ENCODE measurements at regions not wholly inside any gene's neighbourhood (a gene's known extent, or its start where the extent isn't known, plus 50 kb on each side); places are given as distances from the start of the nearest gene placed in this dataset.

DNA sequence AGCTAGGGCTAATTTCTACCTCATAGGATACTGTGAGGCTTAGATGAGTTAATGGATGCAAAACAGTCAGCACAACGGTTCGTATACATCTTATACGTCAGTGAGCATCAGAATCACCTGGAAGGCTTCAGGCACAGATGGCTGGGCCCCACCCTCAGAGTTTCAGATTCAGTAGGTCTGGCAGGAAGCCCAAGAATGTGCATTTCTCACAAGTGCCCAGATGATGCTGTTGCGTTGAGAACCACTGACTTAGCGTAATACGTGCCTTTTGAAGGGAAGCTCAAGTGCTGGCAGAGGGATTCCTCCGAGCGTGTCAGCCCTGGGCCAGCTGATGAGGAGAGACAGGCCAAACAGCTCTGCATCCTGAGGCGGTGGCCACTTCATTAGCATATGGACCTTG lies 117.1 kb upstream of the WWC1 start (continued):
- TF ChIP-seq, protein P1, sequence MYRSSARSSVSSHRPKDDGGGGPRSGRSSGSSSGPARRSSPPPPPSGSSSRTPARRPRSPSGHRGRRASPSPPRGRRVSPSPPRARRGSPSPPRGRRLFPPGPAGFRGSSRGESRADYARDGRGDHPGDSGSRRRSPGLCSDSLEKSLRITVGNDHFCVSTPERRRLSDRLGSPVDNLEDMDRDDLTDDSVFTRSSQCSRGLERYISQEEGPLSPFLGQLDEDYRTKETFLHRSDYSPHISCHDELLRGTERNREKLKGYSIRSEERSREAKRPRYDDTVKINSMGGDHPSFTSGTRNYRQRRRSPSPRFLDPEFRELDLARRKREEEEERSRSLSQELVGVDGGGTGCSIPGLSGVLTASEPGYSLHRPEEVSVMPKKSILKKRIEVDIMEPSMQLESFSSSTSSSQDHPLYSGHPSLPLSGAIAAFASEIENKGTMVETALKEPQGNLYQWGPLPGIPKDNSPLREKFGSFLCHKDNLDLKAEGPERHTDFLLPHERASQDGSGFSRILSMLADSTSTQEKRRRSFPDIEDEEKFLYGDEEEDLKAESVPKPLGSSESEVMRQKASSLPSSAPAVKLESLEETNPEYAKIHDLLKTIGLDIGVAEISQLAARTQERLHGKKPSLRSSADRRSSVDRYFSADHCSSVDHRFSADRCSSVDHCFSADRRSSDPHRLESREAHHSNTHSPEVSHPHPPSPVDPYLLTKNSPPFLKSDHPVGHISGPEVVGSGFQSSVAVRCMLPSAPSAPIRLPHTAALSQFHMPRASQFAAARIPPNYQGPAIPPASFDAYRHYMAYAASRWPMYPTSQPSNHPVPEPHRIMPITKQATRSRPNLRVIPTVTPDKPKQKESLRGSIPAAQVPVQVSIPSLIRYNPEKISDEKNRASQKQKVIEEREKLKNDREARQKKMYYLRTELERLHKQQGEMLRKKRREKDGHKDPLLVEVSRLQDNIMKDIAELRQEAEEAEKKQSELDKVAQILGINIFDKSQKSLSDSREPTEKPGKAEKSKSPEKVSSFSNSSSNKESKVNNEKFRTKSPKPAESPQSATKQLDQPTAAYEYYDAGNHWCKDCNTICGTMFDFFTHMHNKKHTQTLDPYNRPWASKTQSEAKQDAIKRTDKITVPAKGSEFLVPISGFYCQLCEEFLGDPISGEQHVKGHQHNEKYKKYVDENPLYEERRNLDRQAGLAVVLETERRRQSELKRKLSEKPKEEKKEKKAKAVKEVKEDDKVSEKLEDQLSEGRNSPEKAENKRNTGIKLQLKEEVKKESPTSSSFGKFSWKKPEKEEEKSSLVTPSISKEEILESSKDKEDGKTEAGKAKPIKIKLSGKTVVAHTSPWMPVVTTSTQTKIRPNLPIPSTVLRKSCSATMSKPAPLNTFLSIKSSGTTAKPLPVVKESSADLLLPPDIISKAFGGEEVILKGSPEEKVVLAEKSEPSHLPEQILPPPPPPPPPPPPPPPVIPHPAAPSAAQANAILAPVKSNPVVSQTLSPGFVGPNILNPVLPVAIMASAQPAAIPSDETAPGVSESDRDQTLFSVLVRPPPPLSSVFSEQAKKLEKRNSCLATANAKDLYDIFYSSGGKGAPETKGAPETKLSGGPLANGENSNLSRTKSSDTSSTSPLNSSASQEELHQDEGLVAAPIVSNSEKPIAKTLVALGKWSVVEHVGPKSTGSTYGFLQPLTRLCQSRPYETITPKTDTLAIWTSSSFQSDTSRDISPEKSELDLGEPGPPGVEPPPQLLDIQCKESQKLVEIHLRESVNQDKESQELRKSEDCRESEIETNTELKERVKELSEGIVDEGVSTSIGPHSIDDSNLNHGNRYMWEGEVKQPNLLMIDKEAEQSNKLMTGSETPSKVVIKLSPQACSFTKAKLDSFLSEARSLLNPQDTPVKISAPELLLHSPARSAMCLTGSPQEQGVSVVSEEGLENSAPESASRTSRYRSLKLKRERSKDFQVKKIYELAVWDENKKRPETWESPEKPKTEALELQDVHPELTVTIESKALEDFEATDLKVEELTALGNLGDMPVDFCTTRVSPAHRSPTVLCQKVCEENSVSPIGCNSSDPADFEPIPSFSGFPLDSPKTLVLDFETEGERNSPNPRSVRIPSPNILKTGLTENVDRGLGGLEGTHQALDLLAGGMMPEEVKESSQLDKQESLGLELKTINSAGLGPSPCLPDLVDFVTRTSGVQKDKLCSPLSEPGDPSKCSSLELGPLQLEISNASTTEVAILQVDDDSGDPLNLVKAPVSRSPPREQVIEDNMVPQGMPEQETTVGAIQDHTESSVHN (CRISPR knock-in tag; IDR thresholded peaks at IDR 0.05): no peak
- TF ChIP-seq, protein P2, sequence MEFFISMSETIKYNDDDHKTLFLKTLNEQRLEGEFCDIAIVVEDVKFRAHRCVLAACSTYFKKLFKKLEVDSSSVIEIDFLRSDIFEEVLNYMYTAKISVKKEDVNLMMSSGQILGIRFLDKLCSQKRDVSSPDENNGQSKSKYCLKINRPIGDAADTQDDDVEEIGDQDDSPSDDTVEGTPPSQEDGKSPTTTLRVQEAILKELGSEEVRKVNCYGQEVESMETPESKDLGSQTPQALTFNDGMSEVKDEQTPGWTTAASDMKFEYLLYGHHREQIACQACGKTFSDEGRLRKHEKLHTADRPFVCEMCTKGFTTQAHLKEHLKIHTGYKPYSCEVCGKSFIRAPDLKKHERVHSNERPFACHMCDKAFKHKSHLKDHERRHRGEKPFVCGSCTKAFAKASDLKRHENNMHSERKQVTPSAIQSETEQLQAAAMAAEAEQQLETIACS (CRISPR knock-in tag; IDR thresholded peaks at IDR 0.05): no peak

DNA sequence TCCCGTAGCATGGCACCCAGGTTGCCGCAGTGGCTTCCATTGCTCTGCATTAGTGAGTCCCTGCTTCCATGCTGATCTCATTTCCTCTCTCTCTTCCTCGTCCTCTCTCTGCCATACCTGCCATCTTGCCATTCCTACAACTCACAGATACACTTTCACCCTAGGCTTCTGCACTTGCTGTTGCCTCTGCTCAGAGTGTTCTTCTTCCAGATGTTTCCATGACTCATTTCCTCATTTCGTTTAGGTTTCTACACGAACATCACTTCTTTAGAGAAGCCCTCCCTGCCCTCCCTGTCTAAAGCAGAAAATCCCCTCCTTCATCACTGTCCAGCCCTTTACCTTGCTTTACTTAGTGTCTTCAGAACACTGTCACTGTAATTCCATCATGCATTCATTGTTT lies 115.2 kb upstream of the WWC1 start:
- Histone ChIP-seq H3K4me1 (ENCODE audit: insufficient read depth, low read length) (no peaks in the 10 kb centered on the region), H3K4me3 (replicated peaks in 1 of 3; ENCODE audit: insufficient read depth in 1 of 3, low read depth in 2 of 3, low read length in 3 of 3) (no peak overlapping the region), H3K9ac (ENCODE audit: insufficient read depth, low read depth, low read length) (no peak overlapping the region), H3K4me2 (ENCODE audit: low read depth, low read length) (no peak overlapping the region), H3K9me3 (ENCODE audit: low read length) (no peaks in the 10 kb centered on the region), H4K20me1 (ENCODE audit: insufficient read depth, low read length) (no peaks in the 10 kb centered on the region), H3K36me3 (replicated peaks in 1 of 2; ENCODE audit: control insufficient read depth in 1 of 2, insufficient read depth in 2 of 2, low read length in 2 of 2) (no peaks in the 10 kb centered on the region), H3K27ac (ENCODE audit: extremely low read length, insufficient read depth, low read length) (no peak overlapping the region), H3K27me3 (ENCODE audit: control insufficient read depth in 1 of 2, insufficient read depth in 2 of 2, low read length in 2 of 2) (0 out of 5 replicates have a peak, but pooled peaks cover 2 to 8% of the 10 kb centered on the region in 2 experiments), H2AFZ (ENCODE audit: low read length) (no peak overlapping the region), H3K79me2 (ENCODE audit: insufficient read depth, low read length) (no peaks in the 10 kb centered on the region)
- intact Hi-C loops (cut with micrococcal nuclease; ENCODE audit: unreplicated experiment) (no loop called here), in situ Hi-C loops (cut with HindIII; ENCODE audit: extremely low pct_ligation_motif_present, low pct_unique_long_range_greater_than_20kb) (no loop called here)
- BruUV-seq (replicated peaks): no TSS peak
- CTCF ChIA-PET (ENCODE audit: low intra/inter-chr PET ratio, low total read pairs): no interaction called here
- FAIRE-seq (no peak), DNase-seq (ENCODE audit: low spot score) (no peak), ATAC-seq (no peak)
- POLR2A ChIA-PET: no interaction called here
- WGBS (ENCODE audit: low lambda C conversion rate): 7% methylated on average over 5 of the region's 5 CpGs
- TF ChIP-seq ZNF530 (CRISPR knock-in tag; IDR thresholded peaks at IDR 0.05; ENCODE audit: low read depth) (no peak), ZNF562 (CRISPR knock-in tag; IDR thresholded peaks at IDR 0.05; ENCODE audit: borderline replicate concordance) (no peak), CREM (IDR thresholded peaks at IDR 0.05) (no peak), CREM (CRISPR knock-in tag; IDR thresholded peaks at IDR 0.05) (no peak), HOXA5 (CRISPR knock-in tag; IDR thresholded peaks at IDR 0.05) (no peak)
- TF ChIP-seq, protein P3, sequence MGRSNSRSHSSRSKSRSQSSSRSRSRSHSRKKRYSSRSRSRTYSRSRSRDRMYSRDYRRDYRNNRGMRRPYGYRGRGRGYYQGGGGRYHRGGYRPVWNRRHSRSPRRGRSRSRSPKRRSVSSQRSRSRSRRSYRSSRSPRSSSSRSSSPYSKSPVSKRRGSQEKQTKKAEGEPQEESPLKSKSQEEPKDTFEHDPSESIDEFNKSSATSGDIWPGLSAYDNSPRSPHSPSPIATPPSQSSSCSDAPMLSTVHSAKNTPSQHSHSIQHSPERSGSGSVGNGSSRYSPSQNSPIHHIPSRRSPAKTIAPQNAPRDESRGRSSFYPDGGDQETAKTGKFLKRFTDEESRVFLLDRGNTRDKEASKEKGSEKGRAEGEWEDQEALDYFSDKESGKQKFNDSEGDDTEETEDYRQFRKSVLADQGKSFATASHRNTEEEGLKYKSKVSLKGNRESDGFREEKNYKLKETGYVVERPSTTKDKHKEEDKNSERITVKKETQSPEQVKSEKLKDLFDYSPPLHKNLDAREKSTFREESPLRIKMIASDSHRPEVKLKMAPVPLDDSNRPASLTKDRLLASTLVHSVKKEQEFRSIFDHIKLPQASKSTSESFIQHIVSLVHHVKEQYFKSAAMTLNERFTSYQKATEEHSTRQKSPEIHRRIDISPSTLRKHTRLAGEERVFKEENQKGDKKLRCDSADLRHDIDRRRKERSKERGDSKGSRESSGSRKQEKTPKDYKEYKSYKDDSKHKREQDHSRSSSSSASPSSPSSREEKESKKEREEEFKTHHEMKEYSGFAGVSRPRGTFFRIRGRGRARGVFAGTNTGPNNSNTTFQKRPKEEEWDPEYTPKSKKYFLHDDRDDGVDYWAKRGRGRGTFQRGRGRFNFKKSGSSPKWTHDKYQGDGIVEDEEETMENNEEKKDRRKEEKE (IDR thresholded peaks at IDR 0.05): no peak
